ENCODE measurements at regions not wholly inside any gene's neighbourhood (a gene's known extent, or its start where the extent isn't known, plus 50 kb on each side); places are given as distances from the start of the nearest gene placed in this dataset.

- no peak for TF ChIP-seq CTCF (IDR thresholded peaks at IDR 0.05; ENCODE audit: low read depth, low read length, missing input control)
- TF ChIP-seq ATF3 (IDR thresholded peaks at IDR 0.05), result no peak
- TF ChIP-seq, protein P1, sequence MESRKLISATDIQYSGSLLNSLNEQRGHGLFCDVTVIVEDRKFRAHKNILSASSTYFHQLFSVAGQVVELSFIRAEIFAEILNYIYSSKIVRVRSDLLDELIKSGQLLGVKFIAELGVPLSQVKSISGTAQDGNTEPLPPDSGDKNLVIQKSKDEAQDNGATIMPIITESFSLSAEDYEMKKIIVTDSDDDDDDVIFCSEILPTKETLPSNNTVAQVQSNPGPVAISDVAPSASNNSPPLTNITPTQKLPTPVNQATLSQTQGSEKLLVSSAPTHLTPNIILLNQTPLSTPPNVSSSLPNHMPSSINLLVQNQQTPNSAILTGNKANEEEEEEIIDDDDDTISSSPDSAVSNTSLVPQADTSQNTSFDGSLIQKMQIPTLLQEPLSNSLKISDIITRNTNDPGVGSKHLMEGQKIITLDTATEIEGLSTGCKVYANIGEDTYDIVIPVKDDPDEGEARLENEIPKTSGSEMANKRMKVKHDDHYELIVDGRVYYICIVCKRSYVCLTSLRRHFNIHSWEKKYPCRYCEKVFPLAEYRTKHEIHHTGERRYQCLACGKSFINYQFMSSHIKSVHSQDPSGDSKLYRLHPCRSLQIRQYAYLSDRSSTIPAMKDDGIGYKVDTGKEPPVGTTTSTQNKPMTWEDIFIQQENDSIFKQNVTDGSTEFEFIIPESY (IDR thresholded peaks at IDR 0.05), result no peak
- no peak for TF ChIP-seq REST (IDR thresholded peaks at IDR 0.05)
- TF ChIP-seq RXRA (IDR thresholded peaks at IDR 0.05), result no peak
- TF ChIP-seq GABPA (IDR thresholded peaks at IDR 0.05 in 1 of 2, conservative IDR thresholded peaks at IDR 0.05 in 1 of 2), result no peak
- TF ChIP-seq FOXA1 (IDR thresholded peaks at IDR 0.05), result no peak
- no peak for TF ChIP-seq YY1 (IDR thresholded peaks at IDR 0.05)
- no peak for TF ChIP-seq JUND (IDR thresholded peaks at IDR 0.05)
- TF ChIP-seq SP1 (IDR thresholded peaks at IDR 0.05), result no peak
- no peak for TF ChIP-seq RAD21 (IDR thresholded peaks at IDR 0.05)
These were observed 122.2 kb downstream of the ZBTB18 start for GRCh38 chr1:244173240-244173639.

Data from liver (tissue), 3 donors.